ENCODE measurements at regions not wholly inside any gene's neighbourhood (a gene's known extent, or its start where the extent isn't known, plus 50 kb on each side); places are given as distances from the start of the nearest gene placed in this dataset.
"Not testable (repeated sequence)": the region's sequence is repeated elsewhere in the genome, so short reads cannot be mapped to it uniquely, and the experiment has no call there.

DNA sequence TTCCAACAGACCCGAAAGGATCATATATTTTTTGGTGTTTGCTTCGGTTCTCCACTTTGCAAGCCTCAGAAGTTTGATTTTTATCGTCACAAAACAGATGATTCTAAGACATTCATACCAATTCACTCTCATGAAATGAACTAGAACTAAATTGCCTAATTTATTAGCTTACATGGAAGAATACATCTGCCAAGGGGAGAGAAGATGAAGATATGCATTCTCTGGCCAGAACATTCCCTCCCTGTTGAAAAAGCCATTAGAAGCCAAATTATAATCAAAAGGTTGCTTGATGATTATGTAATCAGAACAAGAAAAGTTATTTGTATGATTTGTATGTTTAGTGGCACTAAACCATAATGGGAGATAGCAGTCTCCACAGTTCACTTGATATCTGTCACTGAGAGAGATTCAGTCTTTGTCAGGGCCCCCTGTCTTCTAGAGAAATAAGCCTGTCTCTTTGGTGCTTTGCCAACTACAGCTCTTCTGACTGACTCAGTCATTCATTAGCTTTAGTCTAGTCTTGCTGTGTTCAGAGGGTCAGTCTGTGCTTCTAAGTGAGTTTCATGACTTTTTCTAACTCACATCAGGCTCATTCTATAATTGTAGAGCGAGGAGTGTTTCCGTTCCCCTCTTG is 95.3 kb upstream of the GNAI1 start:
- no peak for TF ChIP-seq POLR2A (IDR thresholded peaks at IDR 0.05)
- Histone ChIP-seq H3K4me3 (no peak overlapping the region), H3K27me3 (no peaks in the 10 kb centered on the region), H3K4me1 (no peaks in the 10 kb centered on the region), H3K27ac (no peak overlapping the region), H3K36me3 (no peaks in the 10 kb centered on the region), H3K9me3 (no peaks in the 10 kb centered on the region)
- 78 to 79% methylated on average over 5 of the region's 5 CpGs for WGBS, 2 donors
- no peak for DNase-seq
- intact Hi-C loops (cut with DNase I): no loop called here

DNA sequence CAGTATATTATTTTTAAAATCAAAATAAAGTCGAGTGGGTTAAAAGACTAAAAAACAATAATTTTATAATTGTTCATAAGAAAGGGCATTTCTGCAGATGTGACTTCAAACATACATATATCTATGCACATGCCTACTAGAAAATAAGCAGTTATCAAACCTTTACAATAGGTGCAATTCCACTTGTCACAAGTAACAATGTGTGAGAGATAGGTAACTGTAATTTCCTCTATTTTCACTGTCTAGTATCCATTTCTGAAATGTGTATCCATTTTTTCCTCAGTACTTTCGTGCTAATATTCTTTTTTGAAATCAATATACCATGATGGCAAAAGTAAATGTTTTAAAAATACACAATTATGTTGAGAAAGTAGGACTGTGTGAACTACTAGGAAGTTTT is 96.9 kb upstream of the GNAI1 start:
- no peak overlapping the region for H3K27ac ChIP-seq
- H3K27me3 ChIP-seq: no peaks in the 10 kb centered on the region
- H3K4me1 ChIP-seq: no peaks in the 10 kb centered on the region
- no peaks in the 10 kb centered on the region for H3K36me3 ChIP-seq
- intact Hi-C loops (cut with DNase I): no loop called here
- H3K9me3 ChIP-seq: no peaks in the 10 kb centered on the region
- no peak for TF ChIP-seq POLR2A (IDR thresholded peaks at IDR 0.05)
- TF ChIP-seq, protein P1, sequence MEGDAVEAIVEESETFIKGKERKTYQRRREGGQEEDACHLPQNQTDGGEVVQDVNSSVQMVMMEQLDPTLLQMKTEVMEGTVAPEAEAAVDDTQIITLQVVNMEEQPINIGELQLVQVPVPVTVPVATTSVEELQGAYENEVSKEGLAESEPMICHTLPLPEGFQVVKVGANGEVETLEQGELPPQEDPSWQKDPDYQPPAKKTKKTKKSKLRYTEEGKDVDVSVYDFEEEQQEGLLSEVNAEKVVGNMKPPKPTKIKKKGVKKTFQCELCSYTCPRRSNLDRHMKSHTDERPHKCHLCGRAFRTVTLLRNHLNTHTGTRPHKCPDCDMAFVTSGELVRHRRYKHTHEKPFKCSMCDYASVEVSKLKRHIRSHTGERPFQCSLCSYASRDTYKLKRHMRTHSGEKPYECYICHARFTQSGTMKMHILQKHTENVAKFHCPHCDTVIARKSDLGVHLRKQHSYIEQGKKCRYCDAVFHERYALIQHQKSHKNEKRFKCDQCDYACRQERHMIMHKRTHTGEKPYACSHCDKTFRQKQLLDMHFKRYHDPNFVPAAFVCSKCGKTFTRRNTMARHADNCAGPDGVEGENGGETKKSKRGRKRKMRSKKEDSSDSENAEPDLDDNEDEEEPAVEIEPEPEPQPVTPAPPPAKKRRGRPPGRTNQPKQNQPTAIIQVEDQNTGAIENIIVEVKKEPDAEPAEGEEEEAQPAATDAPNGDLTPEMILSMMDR (IDR thresholded peaks at IDR 0.05): no peak
- no peak overlapping the region for H3K4me3 ChIP-seq
- 47 to 48% methylated on average over 2 of the region's 2 CpGs for WGBS, 2 donors
- no peak for DNase-seq

DNA sequence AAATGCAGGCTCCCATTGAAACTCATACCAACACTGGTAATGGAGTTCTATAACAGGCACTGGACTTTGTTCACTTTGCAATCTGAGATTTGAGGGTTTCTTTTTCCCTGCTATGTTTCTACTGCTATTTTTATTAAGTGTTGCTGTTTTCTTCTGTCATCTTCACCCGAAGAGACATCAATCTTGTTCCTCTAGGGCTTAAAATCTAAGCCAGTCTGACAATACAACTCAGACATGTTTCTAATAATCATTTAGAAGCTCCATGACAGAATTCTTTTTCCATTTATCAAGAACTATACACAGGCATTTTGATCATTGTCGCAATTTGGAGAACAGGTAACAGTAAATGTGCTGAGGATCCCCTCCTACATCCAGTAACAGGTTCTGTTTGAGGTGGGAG is 98.5 kb upstream of the GNAI1 start:
- TF ChIP-seq POLR2A (IDR thresholded peaks at IDR 0.05): no peak
- TF ChIP-seq, protein P1 (IDR thresholded peaks at IDR 0.05): no peak
- intact Hi-C loops (cut with DNase I): no loop called here
- H3K9me3 ChIP-seq: no peaks in the 10 kb centered on the region
- DNase-seq: no peak
- H3K4me1 ChIP-seq: no peaks in the 10 kb centered on the region
- H3K27ac ChIP-seq: no peak overlapping the region
- H3K36me3 ChIP-seq: no peaks in the 10 kb centered on the region
- H3K27me3 ChIP-seq: no peaks in the 10 kb centered on the region
- WGBS, 2 donors: 19 to 26% methylated on average over 2 of the region's 2 CpGs
- H3K4me3 ChIP-seq: no peak overlapping the region

DNA sequence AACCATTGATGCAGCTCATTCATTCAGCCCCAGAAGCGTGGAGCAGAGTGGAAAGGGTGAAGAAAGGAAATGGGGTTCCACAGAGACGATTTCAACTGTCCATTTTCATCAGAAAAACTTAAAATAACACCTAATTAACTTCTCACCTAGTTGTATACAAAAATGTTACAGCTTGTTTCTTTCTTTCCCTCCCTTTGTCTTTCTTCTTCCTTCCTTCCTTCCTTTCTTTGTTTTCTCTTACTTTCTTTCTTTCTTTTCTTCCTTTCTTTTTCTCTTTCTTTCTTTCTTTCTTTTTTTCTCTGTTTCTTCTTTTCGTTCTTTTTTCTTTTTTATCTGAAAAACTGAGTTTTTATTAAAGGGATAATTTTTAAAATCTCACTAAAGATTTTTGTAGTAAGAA is 105.9 kb upstream of the GNAI1 start:
- TF ChIP-seq POLR2A (IDR thresholded peaks at IDR 0.05): no peak
- TF ChIP-seq, protein P1 (IDR thresholded peaks at IDR 0.05): no peak
- Histone ChIP-seq H3K36me3 (no peaks in the 10 kb centered on the region), H3K4me3 (no peak overlapping the region), H3K27me3 (no peaks in the 10 kb centered on the region), H3K4me1 (no peaks in the 10 kb centered on the region), H3K27ac (no peak overlapping the region), H3K9me3 (no peaks in the 10 kb centered on the region)
- no peak for DNase-seq
- intact Hi-C loops (cut with DNase I): no loop called here
- 56 to 62% methylated on average over 3 of the region's 3 CpGs for WGBS, 2 donors

DNA sequence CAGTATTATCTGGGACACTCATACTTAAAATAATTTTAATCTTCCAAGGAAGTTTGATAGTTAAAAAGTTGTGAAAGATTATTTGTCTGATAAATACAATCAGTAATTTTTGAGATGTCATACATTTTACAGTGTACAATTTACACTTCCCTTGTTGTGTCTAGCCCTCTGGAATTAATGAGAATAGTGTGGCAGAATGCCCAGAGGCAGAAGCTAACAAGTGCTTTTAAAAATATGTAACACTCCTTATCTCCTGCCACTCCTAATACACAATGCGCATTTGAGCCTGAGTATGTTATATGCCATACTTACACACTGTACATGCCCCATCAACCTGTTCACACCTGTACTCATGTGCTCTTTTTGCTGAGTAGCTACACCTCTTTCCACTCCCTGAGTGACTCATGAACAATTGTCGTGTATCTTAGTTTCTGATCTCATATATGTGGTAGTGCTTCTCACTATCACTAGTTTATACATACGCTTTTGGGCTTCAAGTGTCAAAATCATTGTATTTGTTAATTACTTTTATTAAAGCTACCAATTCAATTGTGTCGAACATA is 106.9 kb upstream of the GNAI1 start:
- no peaks in the 10 kb centered on the region for H3K36me3 ChIP-seq
- no peaks in the 10 kb centered on the region for H3K9me3 ChIP-seq
- intact Hi-C loops (cut with DNase I): no loop called here
- no peak overlapping the region for H3K4me3 ChIP-seq
- 61 to 65% methylated on average over 4 of the region's 4 CpGs for WGBS, 2 donors
- H3K27ac ChIP-seq: no peak overlapping the region
- no peaks in the 10 kb centered on the region for H3K27me3 ChIP-seq
- no peak for DNase-seq
- no peak for TF ChIP-seq POLR2A (IDR thresholded peaks at IDR 0.05)
- TF ChIP-seq, protein P1 (IDR thresholded peaks at IDR 0.05): no peak
- H3K4me1 ChIP-seq: no peaks in the 10 kb centered on the region

DNA sequence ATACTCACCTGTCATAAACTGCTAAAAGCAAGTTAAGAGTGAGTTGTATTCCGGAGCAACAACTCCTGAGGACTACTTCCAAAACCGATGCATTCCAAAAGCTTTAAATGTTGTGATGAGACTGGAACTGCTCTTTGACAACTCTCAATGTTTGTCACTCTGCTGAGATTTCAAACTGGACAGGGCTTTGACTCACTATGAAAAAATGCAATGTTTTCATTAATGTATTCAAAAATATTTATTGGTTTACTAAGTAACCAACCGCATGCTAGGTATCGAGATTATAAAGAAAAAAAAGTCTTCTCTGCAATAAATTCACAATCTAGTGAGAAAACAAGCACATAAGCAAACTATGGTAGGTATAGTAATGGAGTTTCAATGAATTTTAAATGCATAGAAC is 107.9 kb upstream of the GNAI1 start:
- intact Hi-C loops (cut with DNase I): no loop called here
- no peaks in the 10 kb centered on the region for H3K9me3 ChIP-seq
- H3K27me3 ChIP-seq: no peaks in the 10 kb centered on the region
- no peaks in the 10 kb centered on the region for H3K4me1 ChIP-seq
- TF ChIP-seq, protein P1 (IDR thresholded peaks at IDR 0.05): no peak
- TF ChIP-seq POLR2A (IDR thresholded peaks at IDR 0.05): no peak
- H3K27ac ChIP-seq: no peak overlapping the region
- DNase-seq: no peak
- 83 to 88% methylated on average over 4 of the region's 4 CpGs for WGBS, 2 donors
- H3K4me3 ChIP-seq: no peak overlapping the region
- H3K36me3 ChIP-seq: no peaks in the 10 kb centered on the region

DNA sequence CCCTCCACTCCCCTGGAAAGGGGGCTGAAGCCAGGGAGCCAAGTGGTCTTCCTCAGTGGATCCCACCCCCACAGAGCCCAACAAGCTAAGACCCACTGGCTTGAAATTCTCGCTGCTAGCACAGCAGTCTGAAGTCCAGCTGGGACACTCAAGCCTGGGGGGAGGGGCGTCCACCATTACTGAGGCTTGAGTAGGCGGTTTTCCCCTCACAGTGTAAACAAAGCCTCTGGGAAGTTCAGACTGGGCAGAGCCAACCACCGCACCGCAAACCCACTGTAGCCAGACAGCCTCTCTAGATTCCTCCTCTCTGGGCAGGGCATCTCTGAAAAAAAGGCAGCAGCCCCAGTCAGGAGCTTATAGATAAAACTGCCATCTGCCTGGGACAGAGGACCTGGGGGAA is 114.4 kb upstream of the GNAI1 start:
- H3K4me1 ChIP-seq; H3K9me3 ChIP-seq; H3K4me3 ChIP-seq; H3K27ac ChIP-seq; H3K27me3 ChIP-seq; intact Hi-C loops (cut with DNase I); H3K36me3 ChIP-seq; DNase-seq: not testable (repeated sequence)
- 70% methylated on average over 2 of the region's 5 CpGs; no CpG with 5 or more reads in 1 of the 2 donors for WGBS, 2 donors

DNA sequence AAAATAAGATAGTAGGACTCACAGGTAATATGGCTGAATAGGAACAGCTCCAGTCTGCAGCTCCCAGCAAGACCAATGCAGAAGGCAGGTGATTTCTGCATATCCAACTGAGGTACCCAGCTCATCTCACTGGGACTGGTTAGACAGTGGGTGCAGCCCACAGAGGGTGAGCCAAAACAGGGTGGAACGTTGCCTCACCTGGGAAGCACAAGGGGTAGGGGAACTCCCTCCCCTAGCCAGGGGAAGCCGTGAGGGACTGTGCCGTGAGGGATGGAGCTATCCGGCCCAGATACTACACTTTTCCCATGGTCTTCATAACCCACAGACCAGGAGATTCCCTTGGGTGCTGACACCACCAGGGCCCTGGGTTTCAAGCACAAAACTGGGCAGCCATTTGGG is 114.8 kb upstream of the GNAI1 start:
- H3K4me3 ChIP-seq; H3K27me3 ChIP-seq; H3K9me3 ChIP-seq; H3K36me3 ChIP-seq; H3K4me1 ChIP-seq; DNase-seq; H3K27ac ChIP-seq; intact Hi-C loops (cut with DNase I): not testable (repeated sequence)
- 44 to 56% methylated on average over 1 to 4 of the region's 4 CpGs for WGBS, 2 donors
